SKM-1 treated with dmso at 0.1 percent for 144 hours (cell line): ENCODE measurements at regions not wholly inside any gene's neighbourhood (a gene's known extent, or its start where the extent isn't known, plus 50 kb on each side); places are given as distances from the start of the nearest gene placed in this dataset.
"Not testable (repeated sequence)": the region's sequence is repeated elsewhere in the genome, so short reads cannot be mapped to it uniquely, and the experiment has no call there.

ENCODE experiments used
- DNase-seq: peaks from one replicate; lab custom pipeline; 2025; ENCODE audit not compliant: unreplicated experiment; lab: John Stamatoyannopoulos, UW

DNA sequence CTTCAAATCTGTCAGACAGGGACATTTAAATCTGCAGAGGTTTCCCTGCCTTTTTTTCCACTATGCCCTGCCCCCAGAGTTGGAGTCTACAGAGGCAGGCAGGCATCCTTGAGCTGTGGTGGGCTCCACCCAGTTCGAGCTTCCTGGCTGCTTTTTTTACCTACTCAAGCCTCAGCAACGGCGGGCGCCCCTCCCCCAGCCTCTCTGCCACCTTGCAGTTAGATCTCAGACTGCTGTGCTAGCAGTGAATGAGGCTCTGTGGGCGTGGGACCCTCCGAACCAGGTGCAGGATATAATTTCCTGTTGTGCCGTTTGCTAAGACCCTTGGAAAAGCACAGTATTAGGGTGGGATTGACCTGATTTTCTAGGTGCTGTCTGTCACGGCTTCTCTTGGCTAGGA lies 765.2 kb upstream of the NOVA1 start:
- not testable (repeated sequence) for DNase-seq

DNA sequence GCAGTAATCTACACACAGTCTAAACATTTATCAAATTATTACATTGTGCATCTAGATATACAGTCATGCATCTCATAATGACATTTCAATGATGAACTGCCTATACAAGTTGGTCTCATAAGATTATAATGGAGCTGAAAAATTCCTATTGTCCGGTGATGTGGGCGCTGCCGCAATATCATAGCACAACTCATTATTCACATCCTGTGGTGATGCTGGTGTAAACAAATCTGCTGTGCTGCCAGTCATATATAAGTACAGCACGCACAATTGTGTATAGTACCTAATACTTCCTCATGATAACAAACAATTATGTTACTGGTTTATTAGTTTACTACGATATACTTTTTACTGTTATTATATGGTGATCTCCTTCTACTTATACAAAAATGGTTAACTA lies 768.8 kb upstream of the NOVA1 start:
- DNase-seq: no peak

DNA sequence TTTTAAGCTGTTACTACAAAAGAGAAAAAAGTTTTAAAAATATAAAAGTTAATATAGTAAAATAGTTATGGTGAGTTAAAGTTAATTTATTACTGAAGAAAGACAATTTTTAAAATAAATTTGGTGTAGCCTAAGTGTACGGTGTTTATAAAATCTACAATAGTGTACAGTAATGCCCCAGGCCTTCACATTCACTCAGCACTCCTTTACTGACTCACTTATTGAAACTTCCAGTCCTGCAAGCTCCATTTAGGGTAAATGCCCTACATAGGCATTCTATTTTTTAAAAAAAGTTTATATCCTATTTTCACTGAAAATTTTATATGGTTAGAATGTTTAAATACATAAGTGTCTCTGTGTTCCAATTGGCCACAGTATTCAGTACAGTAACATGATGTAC lies 769.5 kb upstream of the NOVA1 start:
- DNase-seq: no peak

DNA sequence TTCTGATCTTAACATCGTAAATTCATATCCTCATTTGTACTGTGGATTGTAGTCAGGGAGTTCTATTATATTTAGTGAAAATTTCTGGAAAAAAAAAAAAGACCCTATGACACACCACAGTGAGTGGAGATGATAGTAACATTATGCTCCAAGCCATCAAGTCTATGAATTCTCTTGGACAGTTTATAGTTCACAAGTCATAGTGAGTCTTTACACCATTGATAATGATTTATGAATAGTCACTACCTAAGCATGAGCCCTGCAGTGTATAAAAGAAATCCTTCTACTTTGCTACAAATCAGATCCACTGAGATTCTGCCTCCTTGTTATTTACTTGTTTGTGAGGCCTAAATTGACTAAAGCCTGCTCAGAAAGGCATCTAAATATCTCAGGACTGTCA lies 772.2 kb upstream of the NOVA1 start:
- no peak for DNase-seq

DNA sequence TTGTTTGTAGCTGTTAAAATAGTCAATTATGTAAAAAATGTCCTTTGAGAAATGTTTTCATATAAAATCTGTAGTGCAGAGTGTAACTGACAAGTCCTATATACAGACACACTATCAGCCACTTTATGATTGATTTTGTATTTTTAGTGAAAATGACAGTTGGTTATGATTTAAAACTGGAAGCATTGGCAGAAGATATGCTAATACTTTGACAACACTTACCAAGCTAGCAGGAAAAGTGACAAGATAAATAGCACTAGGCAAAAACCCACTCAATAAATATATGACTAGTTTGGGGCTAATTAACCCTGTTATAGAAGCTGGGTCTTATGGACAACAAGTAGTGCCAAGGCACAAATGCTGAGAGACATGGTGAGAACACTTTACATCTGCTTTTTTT lies 772.9 kb upstream of the NOVA1 start:
- DNase-seq: no peak

DNA sequence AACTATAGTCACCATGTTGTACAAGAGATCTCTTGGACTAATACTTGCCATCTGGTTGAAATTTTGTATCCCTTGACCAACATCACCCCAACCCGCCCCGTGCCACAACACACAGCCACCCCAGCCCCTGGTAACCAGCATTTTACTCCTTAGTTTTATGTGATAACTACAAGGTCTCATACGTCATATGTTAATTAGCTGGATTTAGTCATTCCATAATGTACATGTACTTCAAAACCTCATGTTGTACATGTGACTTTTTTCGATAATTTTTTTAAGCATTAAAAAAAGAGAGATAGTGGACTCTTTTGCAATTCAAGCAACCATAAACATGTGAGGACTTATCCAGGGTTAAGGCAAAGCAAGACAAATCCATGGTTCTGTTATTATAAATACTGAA lies 773.4 kb upstream of the NOVA1 start:
- DNase-seq: no peak

DNA sequence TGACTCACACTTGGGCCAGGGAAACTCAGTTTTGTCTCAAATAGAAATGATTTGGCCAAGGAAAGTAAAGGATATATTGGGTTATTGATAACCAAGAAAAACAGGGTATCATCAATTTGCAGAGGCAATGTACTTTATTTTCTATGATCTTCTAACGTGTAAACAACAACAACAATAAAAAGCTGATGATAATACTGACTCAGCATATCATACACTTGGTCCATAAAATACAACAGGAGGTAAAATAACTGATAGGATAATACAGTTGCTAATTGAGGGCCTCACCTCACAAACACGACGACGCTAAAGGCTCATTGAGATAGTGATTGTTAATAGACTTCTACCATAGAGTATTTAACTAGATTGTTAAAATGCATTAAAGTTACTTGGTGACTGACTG lies 774.0 kb upstream of the NOVA1 start:
- DNase-seq: no peak

DNA sequence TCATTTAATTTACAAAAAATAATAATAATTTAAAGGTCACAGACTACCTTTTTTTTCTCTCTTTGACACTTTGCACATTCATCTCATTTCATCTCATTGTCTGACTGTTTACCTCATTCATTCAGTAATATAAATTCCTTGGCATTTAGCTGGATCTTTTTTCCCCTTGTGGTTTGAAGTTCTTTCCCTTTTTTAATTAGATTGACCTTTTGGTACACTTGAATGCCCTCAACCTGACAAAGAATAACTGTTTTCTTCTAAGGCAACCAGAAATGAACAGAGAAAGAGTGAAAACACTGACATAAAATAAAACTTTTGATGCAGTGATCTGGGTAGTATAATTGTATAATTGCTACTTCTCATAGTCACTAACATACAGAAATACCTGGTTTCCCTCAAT lies 774.9 kb upstream of the NOVA1 start:
- DNase-seq: no peak

DNA sequence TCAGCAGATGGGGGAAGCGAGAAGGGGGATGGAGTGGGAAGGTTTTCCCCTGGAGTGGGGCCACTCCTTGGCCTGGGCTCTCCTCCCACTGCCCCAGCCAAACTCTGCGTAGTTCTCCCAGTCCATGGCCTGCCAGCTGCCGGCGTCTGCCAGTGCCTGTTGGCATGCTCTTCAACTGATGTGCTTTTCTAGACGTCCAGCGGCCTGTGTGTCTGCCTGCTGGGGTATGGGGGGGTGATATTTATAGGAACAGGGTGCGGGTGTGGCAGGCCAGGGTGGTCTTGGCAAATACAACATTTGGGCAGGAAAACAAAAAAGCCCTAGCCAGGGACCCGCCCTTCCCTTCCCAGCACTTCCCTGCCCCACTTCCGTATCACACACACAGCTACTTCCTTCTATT lies 786.3 kb upstream of the NOVA1 start:
- DNase-seq: no peak

DNA sequence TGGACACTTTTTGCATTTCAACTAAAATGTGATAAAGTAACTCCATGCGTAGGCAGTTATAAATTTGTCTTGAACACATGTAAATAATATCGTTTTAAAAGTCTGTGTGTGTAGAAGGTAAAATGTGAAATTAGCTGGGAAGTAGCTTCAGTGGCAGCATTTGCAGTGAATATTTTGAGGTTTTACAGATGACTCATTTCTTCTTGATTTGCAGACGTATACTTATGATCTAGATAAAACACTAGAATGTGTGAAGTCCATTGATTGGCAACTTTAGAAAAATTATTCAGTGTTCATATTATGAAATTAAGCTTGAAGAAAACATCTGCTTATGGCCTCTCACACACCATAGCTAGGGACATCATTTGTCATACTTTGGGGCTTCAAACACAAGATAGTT lies 788.6 kb upstream of the NOVA1 start:
- no peak for DNase-seq

DNA sequence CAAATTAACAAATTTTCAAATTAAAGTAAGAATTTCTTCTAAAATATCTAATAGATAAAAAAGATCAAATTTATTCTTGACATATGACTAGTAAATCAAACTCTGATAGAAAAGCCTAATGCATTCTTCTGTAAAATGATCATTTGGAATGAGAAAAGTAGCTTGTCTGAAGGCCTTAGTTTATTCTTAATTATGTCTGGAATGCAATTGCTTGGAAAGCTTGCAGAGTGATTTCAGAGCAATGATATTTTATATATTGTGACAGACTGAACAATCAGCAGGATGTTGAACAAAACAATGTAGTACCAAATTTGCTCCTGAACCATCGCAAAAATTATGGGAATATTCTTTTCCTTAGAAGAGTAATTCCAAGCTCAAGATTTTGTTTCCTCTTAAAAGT lies 789.6 kb upstream of the NOVA1 start:
- DNase-seq: no peak

DNA sequence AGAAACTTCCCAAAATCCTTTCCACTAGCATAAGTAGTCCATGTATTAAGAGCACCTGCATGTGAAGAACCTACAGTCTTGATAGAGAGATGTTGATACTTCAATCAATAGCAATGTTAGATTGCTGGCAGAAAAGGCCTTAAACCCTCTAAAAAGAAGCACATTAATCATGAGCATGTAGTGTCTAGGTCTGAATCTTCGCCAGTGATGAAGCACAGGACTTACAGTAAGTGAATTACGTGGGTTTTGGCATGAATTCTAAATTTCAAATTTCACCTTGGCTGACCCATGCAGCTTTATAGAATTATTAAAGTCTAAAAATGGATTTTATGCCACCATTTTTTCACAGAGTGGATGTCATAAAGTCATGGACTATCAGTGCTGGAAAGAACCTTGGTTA lies 791.6 kb upstream of the NOVA1 start:
- no peak for DNase-seq

DNA sequence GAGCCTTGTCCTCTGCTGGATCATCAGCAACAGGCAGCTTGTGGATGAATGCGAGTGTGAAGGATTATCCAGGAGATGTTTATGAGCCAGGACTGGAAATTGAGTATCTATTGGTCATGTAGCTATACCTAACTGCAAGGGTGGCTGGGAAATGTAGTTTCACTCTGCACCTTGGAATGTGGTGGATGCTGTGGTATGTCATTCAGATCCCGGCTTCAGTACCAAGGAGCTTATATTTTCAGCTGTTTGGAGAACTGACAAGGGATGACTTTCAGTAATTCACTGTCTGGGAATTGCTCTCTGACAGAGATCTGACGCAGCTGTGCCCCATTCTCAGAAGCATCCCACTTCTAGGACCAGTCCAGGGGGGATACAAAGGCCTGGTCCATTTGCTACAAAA lies 792.3 kb upstream of the NOVA1 start:
- DNase-seq: no peak

DNA sequence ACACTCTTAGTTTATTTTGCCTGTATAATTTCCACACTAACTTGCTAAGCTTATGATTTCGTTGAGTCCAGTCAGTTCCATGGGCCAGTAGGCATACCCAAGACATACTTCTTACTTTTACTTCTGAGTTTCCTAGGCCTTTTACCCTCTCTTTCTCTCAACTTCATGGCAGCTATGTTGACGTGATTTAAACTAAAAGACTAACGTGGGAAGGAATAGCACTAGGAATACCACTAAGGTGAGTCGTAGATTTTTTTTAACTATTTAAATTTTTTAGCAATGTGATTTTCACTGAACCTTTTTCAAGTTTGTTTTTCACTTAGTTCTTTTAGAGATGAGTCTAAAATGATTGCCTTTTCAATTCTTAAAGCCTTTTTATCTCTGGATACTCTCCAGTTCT lies 793.5 kb upstream of the NOVA1 start:
- DNase-seq: no peak

DNA sequence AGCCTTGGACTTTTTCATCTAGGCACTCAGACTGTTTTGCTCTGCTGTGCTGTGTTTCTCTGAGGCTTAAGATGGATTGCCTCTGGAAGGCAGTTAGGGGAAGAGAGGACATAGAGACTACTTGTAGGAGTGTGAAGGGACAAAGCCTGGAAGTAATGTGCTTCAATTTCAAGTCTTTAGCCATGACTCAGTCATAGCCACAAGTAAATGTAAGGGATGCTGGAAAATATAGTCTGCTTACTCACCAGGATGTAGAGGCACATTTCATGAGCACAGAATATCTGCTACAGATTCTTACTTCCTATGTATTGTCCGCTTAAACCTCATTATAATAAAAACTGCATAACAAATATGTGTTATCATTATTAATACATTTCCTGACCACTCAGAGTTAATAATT lies 794.3 kb upstream of the NOVA1 start:
- no peak for DNase-seq

DNA sequence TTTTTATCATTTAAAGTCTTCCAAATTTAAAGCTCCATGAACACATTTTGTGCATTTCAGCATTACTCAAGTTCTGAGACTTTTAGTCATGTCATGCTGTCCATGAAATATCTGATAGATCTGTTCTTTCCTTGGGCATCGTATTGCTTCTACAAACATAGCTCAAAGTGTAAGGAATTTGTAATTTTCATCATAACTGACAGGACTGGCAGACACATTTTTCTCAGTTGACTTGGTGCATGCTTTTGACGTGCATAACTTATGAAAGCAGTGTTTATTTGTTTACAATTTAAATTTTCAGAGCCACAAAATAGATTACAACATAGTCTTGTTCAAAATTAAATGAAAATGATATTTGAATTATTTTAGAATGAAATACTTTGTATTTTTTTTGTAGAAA lies 812.1 kb upstream of the NOVA1 start:
- no peak for DNase-seq

DNA sequence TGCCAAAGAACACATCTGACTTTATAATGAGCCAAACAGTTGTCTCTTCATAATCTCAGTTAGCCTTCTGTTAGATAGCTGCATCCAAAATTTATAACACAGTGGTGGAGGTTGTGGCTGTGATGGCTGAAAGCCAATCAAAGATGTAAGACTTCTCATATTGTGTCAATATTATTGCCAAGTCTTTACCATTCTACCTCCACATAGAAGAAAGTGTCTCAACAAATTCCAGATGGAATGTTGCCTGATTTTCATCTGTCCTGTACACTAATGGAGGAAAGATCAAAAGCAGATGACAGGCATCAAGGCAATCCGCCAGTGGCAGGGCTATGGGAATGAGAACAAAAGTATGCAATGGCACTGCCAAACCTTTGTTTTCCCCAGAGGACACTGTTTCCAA lies 813.1 kb upstream of the NOVA1 start:
- DNase-seq: no peak

DNA sequence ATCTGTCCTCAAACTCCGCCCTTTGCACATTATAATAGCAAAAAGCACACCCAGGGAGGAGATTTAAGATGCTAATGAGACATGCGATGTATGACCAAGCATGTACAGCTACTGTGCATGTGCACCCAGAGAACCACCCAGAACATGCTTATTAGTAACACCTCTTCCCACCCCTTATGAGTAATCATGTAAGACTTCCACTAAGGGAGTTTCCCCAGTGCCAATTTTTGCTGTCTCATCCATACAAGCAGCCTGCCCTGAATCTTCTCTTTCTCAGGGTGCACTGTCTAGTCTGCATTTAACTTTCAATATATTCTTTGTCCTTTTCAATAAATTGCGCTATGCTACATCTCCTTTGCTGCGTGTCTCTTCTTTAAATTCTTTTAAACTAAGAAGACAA lies 830.0 kb upstream of the NOVA1 start:
- DNase-seq: no peak

DNA sequence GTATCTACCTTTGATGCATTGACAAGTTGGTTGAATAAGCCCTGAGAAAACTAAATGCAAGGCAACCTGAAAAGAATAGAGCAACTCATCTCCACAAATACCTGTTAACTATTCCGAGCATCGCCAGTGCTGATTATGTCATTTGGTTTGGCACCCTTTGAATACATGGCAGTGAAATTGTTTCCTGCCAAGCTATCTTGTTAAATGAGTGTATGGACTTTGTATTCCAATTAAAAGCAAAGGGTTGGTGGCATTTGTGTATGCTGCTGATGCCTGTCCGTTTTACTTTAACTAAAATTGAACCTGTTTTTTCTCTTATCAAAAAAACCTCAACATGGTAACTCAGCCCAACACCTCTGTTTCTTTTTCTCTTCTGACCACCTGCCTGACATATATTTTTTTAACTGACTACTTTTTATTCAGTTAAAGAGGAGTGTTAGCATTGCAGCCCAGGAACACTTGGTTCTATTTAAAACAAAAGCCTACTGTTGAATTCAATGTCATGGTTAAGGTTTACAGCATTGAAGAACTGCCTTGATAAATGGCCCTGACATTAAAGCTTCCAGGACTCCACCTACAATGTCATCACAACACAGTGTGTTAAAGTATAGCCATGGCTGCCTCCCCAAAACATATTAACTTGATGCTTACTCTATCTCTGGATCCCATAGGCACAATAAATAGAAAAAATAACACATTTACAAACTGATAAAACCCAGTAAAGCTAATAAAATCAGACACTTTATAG lies 838.3 kb upstream of the NOVA1 start:
- DNase-seq: no peak

DNA sequence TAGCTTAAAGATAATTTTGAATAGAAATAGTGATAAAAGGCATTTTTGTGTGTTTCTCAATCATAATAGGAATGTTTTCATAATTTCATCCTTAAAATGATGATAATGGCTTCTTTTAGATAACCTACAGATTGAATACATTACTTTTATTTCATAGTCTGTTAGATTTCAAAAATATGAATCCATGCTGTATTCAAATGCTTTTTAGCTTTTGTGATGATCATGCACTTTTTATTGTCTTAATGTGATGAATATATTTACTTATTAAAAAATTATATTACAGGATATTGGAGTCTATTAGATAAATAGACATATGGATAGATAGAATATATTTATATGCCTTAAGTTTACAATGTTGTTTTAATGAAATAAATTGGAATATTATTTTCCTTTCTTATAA lies 886.8 kb upstream of the NOVA1 start:
- DNase-seq: no peak

DNA sequence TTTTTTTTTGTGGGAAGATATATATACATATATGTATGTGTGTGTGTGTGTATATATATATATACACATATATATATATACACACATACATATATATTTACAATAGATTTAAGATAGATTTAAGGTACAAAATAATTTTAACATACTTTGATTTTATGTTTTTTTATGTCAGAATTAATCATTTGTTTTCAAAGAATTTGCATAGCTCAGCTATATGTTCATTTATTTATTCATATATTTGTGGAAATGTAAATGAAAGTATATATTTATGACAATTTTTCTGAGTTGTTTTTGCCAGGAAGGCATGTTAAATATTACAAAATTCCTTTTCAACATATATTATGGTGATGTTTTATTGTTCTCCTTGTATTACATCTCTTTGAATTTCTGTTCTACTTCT lies 887.4 kb upstream of the NOVA1 start:
- DNase-seq: no peak

DNA sequence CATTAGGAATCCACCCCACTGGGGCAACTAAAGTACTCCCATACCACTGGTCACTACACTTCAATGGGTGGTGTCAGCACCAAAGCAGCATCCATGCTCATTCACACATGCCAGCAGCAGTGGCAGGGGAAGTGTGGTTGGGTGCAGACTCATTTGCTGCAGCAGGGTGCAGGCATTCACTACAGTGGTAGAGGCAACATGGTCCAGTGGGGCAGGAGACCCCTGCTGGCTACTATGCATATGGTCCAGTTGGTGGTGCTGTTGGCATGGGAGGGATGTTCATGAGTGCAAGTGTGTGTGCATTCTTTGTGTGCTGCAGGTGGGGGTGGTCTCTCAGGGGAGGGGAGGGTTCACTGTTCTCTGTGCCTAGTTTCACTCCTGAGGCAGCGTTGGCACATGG lies 908.4 kb upstream of the NOVA1 start:
- DNase-seq: no peak

DNA sequence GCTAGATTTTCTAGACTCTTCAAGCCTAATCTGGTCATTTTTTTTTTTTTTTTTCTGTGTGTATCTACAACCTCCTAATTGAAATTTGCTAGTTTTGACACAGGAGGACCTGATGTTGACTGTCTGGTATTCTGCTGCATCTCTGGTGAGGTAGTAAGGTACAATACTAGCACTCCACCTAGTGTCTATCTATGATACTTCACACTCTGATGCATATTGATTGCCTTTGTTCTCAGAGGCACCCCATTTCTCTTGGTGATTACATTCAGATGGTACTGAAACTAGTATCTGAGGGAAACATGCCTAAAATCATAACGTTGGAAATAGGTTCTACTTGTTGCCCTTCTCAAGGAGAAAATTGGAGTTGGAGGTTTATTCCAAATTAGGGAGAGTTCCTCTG lies 930.5 kb upstream of the NOVA1 start:
- DNase-seq: peak; percentile 14

DNA sequence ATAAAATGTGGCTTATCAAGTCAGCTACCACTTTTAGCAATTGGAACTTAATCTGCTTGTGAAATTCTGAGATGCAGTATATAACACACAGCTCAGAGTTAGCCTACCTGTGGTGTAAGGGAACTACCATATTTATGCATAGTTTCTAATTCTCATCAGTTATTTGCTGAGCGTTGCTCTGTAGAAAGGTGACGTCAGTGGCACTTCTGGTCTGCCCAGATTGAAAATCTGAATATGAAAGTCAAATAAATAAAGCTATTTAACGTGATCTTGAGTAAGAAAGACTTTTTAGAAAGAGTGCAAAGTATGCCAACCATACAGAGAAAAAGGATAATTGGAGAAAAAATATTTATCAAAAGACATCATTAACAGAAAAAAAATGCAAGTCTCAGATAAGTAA lies 938.9 kb upstream of the NOVA1 start:
- DNase-seq: no peak
